A549 (cell line): ENCODE measurements at regions not wholly inside any gene's neighbourhood (a gene's known extent, or its start where the extent isn't known, plus 50 kb on each side); places are given as distances from the start of the nearest gene placed in this dataset.

ENCODE experiments used
- ATAC-seq, 2 experiments: fragments of 200-7000 bp in 1 of 2; fragments of >200 bp in 1 of 2; cut with Nextera tagmentation in 1 of 2; cut with Tn5 transposase in 1 of 2; 3 replicates each; pipeline versions ENCODE4 v1.8.0 to v1.9.1; 2018 to 2020; ENCODE audit warnings: mild to moderate bottlenecking in 1 of 2, moderate library complexity in 1 of 2
- CTCF ChIA-PET: fragments of 300-600 bp; sonication (Branson Sonifier 250); formaldehyde crosslinking; extraction: SDS; loops from one replicate; lab custom pipeline; 2021; ENCODE audit warnings: antibody characterized with exemption, inconsistent platforms; lab: Yijun Ruan, JAX
- POLR2A ChIA-PET: fragments of 350-600 bp; formaldehyde crosslinking; extraction: SDS; loops from one replicate; lab custom pipeline; 2021; ENCODE audit warnings: antibody characterized with exemption, inconsistent platforms; lab: Yijun Ruan, JAX
- DNase-seq, 2 experiments: peaks; one replicate each; pipeline versions ENCODE4 v3.0.0 to v3.0.0-alpha.2; 2011 to 2016; ENCODE audit warnings: low read depth in 1 of 2, low spot score in 1 of 2
- FAIRE-seq: peaks from 2 replicates; lab custom pipeline; 2011; peaks lifted over from hg19 to GRCh38; lab: Jason Lieb, UNC
- H3K27ac ChIP-seq, 2 experiments: fragments of >200 bp; sonication (Bioruptor Twin); formaldehyde crosslinking; 3 replicates each; pipeline ENCODE4 v1.5.1; 2016 to 2017
- H3K4me1 ChIP-seq: fragments of >200 bp; sonication (Bioruptor Twin); formaldehyde crosslinking; 3 replicates; pipeline ENCODE4 v1.6.1; 2016
- H3K4me2 ChIP-seq: fragments of >200 bp; sonication (Bioruptor Twin); formaldehyde crosslinking; 3 replicates; pipeline ENCODE4 v1.6.1; 2016
- H3K4me3 ChIP-seq: fragments of >200 bp; sonication (Bioruptor Twin); formaldehyde crosslinking; 3 replicates; pipeline ENCODE4 v1.5.1; 2016
- H3K9me3 ChIP-seq: fragments of >200 bp; sonication (Bioruptor Twin); formaldehyde crosslinking; 3 replicates; pipeline ENCODE4 v1.6.1; 2016
- ATOH8 ChIP-seq: fragments of 250-450 bp; sonication (Bioruptor Pico); IDR thresholded peaks from 2 replicates; pipeline ENCODE4 v1.5.0; 2020; ENCODE audit warnings: low read depth, mild to moderate bottlenecking, moderate library complexity
- BHLHE40 ChIP-seq: IDR thresholded peaks from 2 replicates; pipeline ENCODE4 v1.6.1; 2012; ENCODE audit warnings: low read depth, low read length, inconsistent platforms
- CBX2 ChIP-seq: fragments of 200-600 bp; sonication (generic); IDR thresholded peaks from 2 replicates; pipeline ENCODE4 v1.6.1; 2016; ENCODE audit warnings: low read depth, mild to moderate bottlenecking, borderline replicate concordance
- CHD4 ChIP-seq: fragments of 200-600 bp; sonication (generic); IDR thresholded peaks from 2 replicates; pipeline ENCODE4 v1.6.1; 2016; ENCODE audit warnings: antibody characterized with exemption, mild to moderate bottlenecking, borderline replicate concordance
- CTCF ChIP-seq: fragments of >200 bp; sonication (Bioruptor Twin); formaldehyde crosslinking; IDR thresholded peaks from 3 replicates; pipeline ENCODE4 v1.5.1; 2016
- EHMT2 ChIP-seq: fragments of 200-600 bp; sonication (generic); IDR thresholded peaks from 2 replicates; pipeline ENCODE4 v1.6.1; 2016; ENCODE audit warnings: antibody characterized with exemption, low read depth, mild to moderate bottlenecking, moderate library complexity
- FOSB ChIP-seq: fragments of 250-450 bp; sonication (Bioruptor Pico); IDR thresholded peaks from 2 replicates; pipeline ENCODE4 v1.5.0; 2020; ENCODE audit warnings: mild to moderate bottlenecking, moderate library complexity
- FOSL2 ChIP-seq, 2 experiments: fragments of 450-650 bp in 1 of 2; fragments of >200 bp in 1 of 2; sonication (Bioruptor Twin) in 1 of 2; formaldehyde crosslinking; IDR thresholded peaks; 2 replicates each; pipeline versions ENCODE4 v1.5.0 to v1.6.1; 2016 to 2020; ENCODE audit warnings: mild to moderate bottlenecking in 1 of 2, moderate library complexity in 1 of 2
- GATA3 ChIP-seq: IDR thresholded peaks from 2 replicates; pipeline ENCODE4 v1.6.1; 2012; ENCODE audit warnings: borderline replicate concordance
- HOXB5 ChIP-seq: fragments of 250-450 bp; sonication (Bioruptor Pico); IDR thresholded peaks from 2 replicates; pipeline ENCODE4 v1.5.0; 2020; ENCODE audit warnings: mild to moderate bottlenecking, moderate library complexity
- JUN ChIP-seq, 2 experiments: fragments of >200 bp; sonication (Bioruptor Twin); formaldehyde crosslinking; IDR thresholded peaks; 2 replicates in 1 of 2; 3 replicates in 1 of 2; pipeline ENCODE4 v1.6.1; 2016 to 2017
- MAFK ChIP-seq: fragments of 450-650 bp; IDR thresholded peaks from 2 replicates; pipeline ENCODE4 v1.6.1; 2014; ENCODE audit not compliant: partially characterized antibody
- MAX ChIP-seq: IDR thresholded peaks from 2 replicates; pipeline ENCODE4 v1.6.1; 2012
- NPAS2 ChIP-seq: fragments of 250-450 bp; sonication (Bioruptor Pico); IDR thresholded peaks from 2 replicates; pipeline ENCODE4 v1.8.0; 2022; ENCODE audit warnings: mild to moderate bottlenecking, moderate library complexity, borderline replicate concordance
- PBX3 ChIP-seq: IDR thresholded peaks from 2 replicates; pipeline ENCODE4 v1.6.1; 2012
- PHF8 ChIP-seq: fragments of 200-600 bp; sonication (generic); IDR thresholded peaks from 2 replicates; pipeline ENCODE4 v1.6.1; 2016; ENCODE audit warnings: low read depth, mild to moderate bottlenecking, antibody characterized with exemption, moderate library complexity, borderline replicate concordance
- SMC3 ChIP-seq: fragments of >200 bp; sonication (Bioruptor Twin); formaldehyde crosslinking; IDR thresholded peaks from 3 replicates; pipeline ENCODE4 v1.6.1; 2018; ENCODE audit warnings: inconsistent platforms
- TFCP2L1 ChIP-seq: fragments of 250-450 bp; sonication (Bioruptor Pico); IDR thresholded peaks from 2 replicates; pipeline ENCODE4 v1.5.0; 2021; ENCODE audit warnings: mild to moderate bottlenecking
- TP53 ChIP-seq: fragments of 250-450 bp; sonication (Bioruptor Pico); IDR thresholded peaks from 2 replicates; pipeline ENCODE4 v1.5.0; 2021; ENCODE audit warnings: mild to moderate bottlenecking, moderate library complexity
- ZFP36 ChIP-seq: fragments of 450-650 bp; IDR thresholded peaks from 2 replicates; pipeline ENCODE4 v1.6.1; 2014; ENCODE audit warnings: borderline replicate concordance; ENCODE audit not compliant: partially characterized antibody
- WGBS: methylation state at CpG from one replicate; pipeline ENCODE4 v1.1.6; 2017; ENCODE audit errors: missing lambda C conversion rate; 5-methylcytosine and 5-hydroxymethylcytosine counted together

- ATAC-seq = no peak
- Histone ChIP-seq H3K4me3 (no peak overlapping the region), H3K27ac (no peak overlapping the region), H3K9me3 (no peaks in the 10 kb centered on the region), H3K4me2 (no peak overlapping the region), H3K4me1 (no peaks in the 10 kb centered on the region)
- 63% methylated on average over 10 of the region's 10 CpGs for WGBS
- ChIA-PET POLR2A (no interaction called here), CTCF (interaction anchor here (0.6 kb wide), 1 partner anchor 162 kb away, joined by 3 read pairs; no protein-coding TSS in a partner anchor)
- DNase-seq = no peak
- no peak for TF ChIP-seq PBX3
- TF ChIP-seq TP53 = no peak
- no peak for TF ChIP-seq ATOH8 (CRISPR knock-in tag)
- no peak for TF ChIP-seq HOXB5 (CRISPR knock-in tag)
- TF ChIP-seq SMC3 = no peak
- no peak for TF ChIP-seq MAFK
- no peak for TF ChIP-seq ZFP36
- no peak for TF ChIP-seq CHD4
- TF ChIP-seq TFCP2L1 (CRISPR knock-in tag) = no peak
- no peak for TF ChIP-seq FOSL2 (IDR thresholded peaks at IDR 0.05)
- no peak for TF ChIP-seq FOSL2 (CRISPR knock-in tag; IDR thresholded peaks at IDR 0.05)
- TF ChIP-seq PHF8 = no peak
- FAIRE-seq = no peak
Observed at GRCh38 chr1:190792873-190793272, 315.2 kb upstream of the BRINP3 start.

- no peaks in the 10 kb centered on the region for H3K9me3 ChIP-seq
- 3% methylated on average over 1 of the region's 1 CpG for WGBS
- ChIA-PET CTCF (no interaction called here), POLR2A (no interaction called here)
- no peaks in the 10 kb centered on the region for H3K4me1 ChIP-seq
- DNase-seq (no peak), FAIRE-seq (no peak), ATAC-seq (no peak)
- H3K4me2 ChIP-seq = no peak overlapping the region
- H3K4me3 ChIP-seq = no peak overlapping the region
- H3K27ac ChIP-seq = no peak overlapping the region
- TF ChIP-seq EHMT2 = no peak
- TF ChIP-seq SMC3 = no peak
- TF ChIP-seq BHLHE40 = no peak
- TF ChIP-seq ZFP36 = no peak
- no peak for TF ChIP-seq PBX3
- TF ChIP-seq TP53 = no peak
- TF ChIP-seq FOSB (CRISPR knock-in tag) = no peak
- TF ChIP-seq CHD4 = no peak
- TF ChIP-seq GATA3 = no peak
- TF ChIP-seq JUN (IDR thresholded peaks at IDR 0.05) = no peak
- no peak for TF ChIP-seq CTCF
Observed at GRCh38 chr1:190807629-190808028, 330.0 kb upstream of the BRINP3 start.

- Histone ChIP-seq H3K4me1 (no peaks in the 10 kb centered on the region), H3K4me2 (no peak overlapping the region), H3K27ac (no peak overlapping the region), H3K9me3 (no peaks in the 10 kb centered on the region), H3K4me3 (no peak overlapping the region)
- DNase-seq (no peak), ATAC-seq (no peak), FAIRE-seq (no peak)
- CTCF ChIA-PET = no interaction called here
- WGBS = 3% methylated on average over 3 of the region's 3 CpGs
- POLR2A ChIA-PET = no interaction called here
- no peak for TF ChIP-seq MAFK
- no peak for TF ChIP-seq MAX
- no peak for TF ChIP-seq CBX2
- no peak for TF ChIP-seq NPAS2 (CRISPR knock-in tag)
- TF ChIP-seq ZFP36 = no peak
- TF ChIP-seq, all 56 proteins: peak for 0
Observed at GRCh38 chr1:190808035-190808434, 330.4 kb upstream of the BRINP3 start.
